PC-3 (cell line): ENCODE measurements at regions not wholly inside any gene's neighbourhood (a gene's known extent, or its start where the extent isn't known, plus 50 kb on each side); places are given as distances from the start of the nearest gene placed in this dataset.

Experiments
- ATAC-seq: fragments of 200-7000 bp; cut with Tn5 transposase; 2 replicates; pipeline ENCODE4 v1.9.1; 2020; ENCODE audit warnings: mild to moderate bottlenecking, moderate library complexity
- BruUV-seq: library from RNA; stranded (reverse); fragments of 400-500 nt; replicated peaks from 2 replicates; lab custom pipeline; 2021; lab: Mats Ljungman, UMichigan
- CTCF ChIA-PET: fragments of 300-600 bp; sonication (Branson Sonifier 250); formaldehyde crosslinking; loops from one replicate; lab custom pipeline; 2022; ENCODE audit warnings: antibody characterized with exemption; lab: Charles Lee
- POLR2A ChIA-PET: fragments of 300-600 bp; sonication (Branson Sonifier 250); formaldehyde crosslinking; loops from one replicate; lab custom pipeline; 2022; ENCODE audit warnings: antibody characterized with exemption; ENCODE audit not compliant: unreplicated experiment; lab: Charles Lee
- DNase-seq: peaks from one replicate; pipeline ENCODE4 v3.0.0-alpha.2; 2015
- H2AFZ ChIP-seq: fragments of 300-600 bp; sonication (generic); 2 replicates; pipeline ENCODE4 v1.6.0; 2016; ENCODE audit warnings: antibody characterized with exemption, low read length
- H3F3A ChIP-seq: fragments of 300-600 bp; sonication (generic); one replicate; pipeline ENCODE4 v1.6.0; 2017; ENCODE audit warnings: antibody characterized with exemption, low read length, control low read depth, mild to moderate bottlenecking; ENCODE audit not compliant: unreplicated experiment
- H3K27ac ChIP-seq: fragments of 300-600 bp; sonication (generic); 2 replicates; pipeline ENCODE4 v1.5.1; 2016; ENCODE audit warnings: mild to moderate bottlenecking, low read length
- H3K27me3 ChIP-seq: fragments of 300-600 bp; sonication (generic); 2 replicates; pipeline ENCODE4 v1.6.1; 2016; ENCODE audit warnings: low read length, mixed read lengths
- H3K36me3 ChIP-seq: fragments of 300-600 bp; sonication (generic); 2 replicates; pipeline ENCODE4 v1.6.1; 2016; ENCODE audit warnings: low read depth, mixed run types, low read length, mixed read lengths
- H3K4me1 ChIP-seq: fragments of 300-600 bp; sonication (generic); 2 replicates; pipeline ENCODE4 v1.5.1; 2016; ENCODE audit warnings: low read length; ENCODE audit not compliant: insufficient read depth
- H3K4me2 ChIP-seq: fragments of 300-600 bp; sonication (generic); 2 replicates; pipeline ENCODE4 v1.6.0; 2016; ENCODE audit warnings: low read length
- H3K4me3 ChIP-seq: fragments of 300-600 bp; sonication (generic); 2 replicates; pipeline ENCODE4 v1.5.1; 2016; ENCODE audit warnings: mild to moderate bottlenecking, low read length, mixed read lengths
- H3K79me2 ChIP-seq: fragments of 300-600 bp; sonication (generic); 2 replicates; pipeline ENCODE4 v1.6.1; 2017; ENCODE audit warnings: low read length, mixed read lengths
- H3K9ac ChIP-seq: fragments of 300-600 bp; sonication (generic); 2 replicates; pipeline ENCODE4 v1.6.0; 2016; ENCODE audit warnings: mild to moderate bottlenecking, low read length
- H3K9me2 ChIP-seq: fragments of 300-600 bp; sonication (generic); replicated peaks from 2 replicates; pipeline ENCODE4 v1.6.1; 2016; ENCODE audit warnings: mixed run types, low read length, mixed read lengths
- H3K9me3 ChIP-seq: fragments of 300-600 bp; sonication (generic); 2 replicates; pipeline ENCODE4 v1.6.1; 2016; ENCODE audit warnings: low read length, mixed read lengths
- H4K20me1 ChIP-seq: fragments of 300-600 bp; sonication (generic); 2 replicates; pipeline ENCODE4 v1.6.1; 2016; ENCODE audit warnings: low read length, mixed read lengths
- CTCF ChIP-seq: fragments of 300-600 bp; sonication (generic); conservative IDR thresholded peaks from 2 replicates; pipeline ENCODE4 v1.5.1; 2017; ENCODE audit warnings: antibody characterized with exemption, low read depth, mild to moderate bottlenecking, low read length
- EZH2 ChIP-seq: fragments of 300-600 bp; sonication (generic); IDR thresholded peaks from one replicate; pipeline ENCODE4 v1.6.1; 2017; ENCODE audit warnings: antibody characterized with exemption, mild to moderate bottlenecking, low read length; ENCODE audit not compliant: unreplicated experiment
- EZH2phosphoT487 ChIP-seq: fragments of 300-600 bp; sonication (generic); IDR thresholded peaks from 2 replicates; pipeline ENCODE4 v1.6.1; 2018; ENCODE audit warnings: mild to moderate bottlenecking, antibody characterized with exemption, low read length, borderline replicate concordance
- intact Hi-C: fragments of 100-400 bp; cut with micrococcal nuclease; formaldehyde crosslinking; loops from 2 replicates; pipeline ENCODE4 v1.9.0; 2023

GRCh38 chr2:196380575-196380974, 209.2 kb upstream of the STK17B start:
- CTCF ChIA-PET, result no interaction called here
- Histone ChIP-seq H3K27ac (no peak overlapping the region), H3K27me3 (no peaks in the 10 kb centered on the region), H3K4me3 (no peak overlapping the region), H2AFZ (no peak overlapping the region), H3F3A (no peaks in the 10 kb centered on the region), H3K4me1 (no peaks in the 10 kb centered on the region), H3K9me2 (no peaks in the 10 kb centered on the region), H4K20me1 (no peaks in the 10 kb centered on the region), H3K4me2 (no peak overlapping the region), H3K36me3 (no peaks in the 10 kb centered on the region), H3K9me3 (no peaks in the 10 kb centered on the region), H3K9ac (no peak overlapping the region), H3K79me2 (no peaks in the 10 kb centered on the region)
- DNase-seq, result no peak
- no peak for ATAC-seq
- intact Hi-C loops, result no loop called here
- BruUV-seq, result no TSS peak
- POLR2A ChIA-PET, result no interaction called here
- TF ChIP-seq EZH2phosphoT487, result no peak
- TF ChIP-seq EZH2, result no peak
- no peak for TF ChIP-seq CTCF

- no peak for TF ChIP-seq CTCF
- no peak for TF ChIP-seq EZH2
- no peak for TF ChIP-seq EZH2phosphoT487
- no peaks in the 10 kb centered on the region for H3K9me2 ChIP-seq
- no TSS peak for BruUV-seq
- DNase-seq (no peak), ATAC-seq (no peak)
- no peak overlapping the region for H3K27ac ChIP-seq
- no peaks in the 10 kb centered on the region for H3K4me1 ChIP-seq
- POLR2A ChIA-PET, result no interaction called here
- no peaks in the 10 kb centered on the region for H3F3A ChIP-seq
- no peak overlapping the region for H3K9ac ChIP-seq
- no peaks in the 10 kb centered on the region for H4K20me1 ChIP-seq
- no peak overlapping the region for H3K4me3 ChIP-seq
- H3K4me2 ChIP-seq, result no peak overlapping the region
- H3K36me3 ChIP-seq, result no peaks in the 10 kb centered on the region
- no peak overlapping the region for H2AFZ ChIP-seq
- CTCF ChIA-PET, result no interaction called here
- no peaks in the 10 kb centered on the region for H3K27me3 ChIP-seq
- H3K9me3 ChIP-seq, result no peaks in the 10 kb centered on the region
- H3K79me2 ChIP-seq, result no peaks in the 10 kb centered on the region
- intact Hi-C loops, result no loop called here
Measured at GRCh38 chr2:196381464-196381863, 210.1 kb upstream of the STK17B start.

- TF ChIP-seq EZH2phosphoT487 (no peak), EZH2 (no peak), CTCF (no peak)
- Histone ChIP-seq H3K9me3 (no peaks in the 10 kb centered on the region), H3K4me2 (no peak overlapping the region), H3K4me1 (no peaks in the 10 kb centered on the region), H3K9ac (no peak overlapping the region), H3K9me2 (no peaks in the 10 kb centered on the region), H2AFZ (no peak overlapping the region), H3K4me3 (no peak overlapping the region), H3K27ac (no peak overlapping the region), H3K27me3 (no peaks in the 10 kb centered on the region), H3K79me2 (no peaks in the 10 kb centered on the region), H3K36me3 (no peaks in the 10 kb centered on the region), H4K20me1 (no peaks in the 10 kb centered on the region), H3F3A (no peaks in the 10 kb centered on the region)
- ChIA-PET POLR2A (no interaction called here), CTCF (no interaction called here)
- BruUV-seq, result no TSS peak
- DNase-seq (no peak), ATAC-seq (no peak)
- intact Hi-C loops, result no loop called here
Measured at GRCh38 chr2:196383799-196384198, 212.4 kb upstream of the STK17B start.
